Aorta (tissue), 5 donors: ENCODE measurements at regions not wholly inside any gene's neighbourhood (a gene's known extent, or its start where the extent isn't known, plus 50 kb on each side); places are given as distances from the start of the nearest gene placed in this dataset.

Experiments
- ATAC-seq: fragments of 200-7000 bp; cut with Tn5 transposase; one replicate; pipeline ENCODE4 v1.9.1; 2022; ENCODE audit warnings: moderate library complexity; ENCODE audit not compliant: low FRiP score
- DNase-seq, 2 donors: peaks; one replicate each; pipeline ENCODE4 v3.0.0-alpha.2; 2020
- H3K27ac ChIP-seq, 2 donors: one replicate each; pipeline ENCODE4 v1.5.1; 2013; ENCODE audit warnings: low read length in 2 of 2, mild to moderate bottlenecking in 2 of 2, moderate library complexity in 2 of 2, control low read depth in 1 of 2, inconsistent platforms in 1 of 2, low read depth in 1 of 2
- H3K27me3 ChIP-seq, 2 donors: one replicate each; pipeline ENCODE4 v1.6.1; 2013; ENCODE audit warnings: control low read depth in 1 of 2, low read length in 1 of 2, mild to moderate bottlenecking in 1 of 2, moderate library complexity in 1 of 2; ENCODE audit not compliant: insufficient read depth in 2 of 2, control insufficient read depth in 1 of 2
- H3K36me3 ChIP-seq, 2 donors: one replicate each; pipeline ENCODE4 v1.6.1; 2013; ENCODE audit warnings: control low read depth in 1 of 2, low read length in 1 of 2, mild to moderate bottlenecking in 1 of 2; ENCODE audit not compliant: insufficient read depth in 2 of 2, control insufficient read depth in 1 of 2
- H3K4me1 ChIP-seq, 2 donors: one replicate each; pipeline ENCODE4 v1.6.1; 2013; ENCODE audit warnings: low read length in 2 of 2, control low read depth in 1 of 2, mild to moderate bottlenecking in 1 of 2, moderate library complexity in 1 of 2; ENCODE audit not compliant: insufficient read depth in 2 of 2, control insufficient read depth in 1 of 2
- H3K4me3 ChIP-seq, 2 donors: one replicate each; pipeline ENCODE4 v1.5.1; 2013; ENCODE audit warnings: low read length in 2 of 2, control low read depth in 1 of 2, mild to moderate bottlenecking in 1 of 2
- H3K9me3 ChIP-seq: one replicate; pipeline ENCODE4 v1.6.1; 2013; ENCODE audit warnings: mild to moderate bottlenecking, low read length; ENCODE audit not compliant: control insufficient read depth
- WGBS, 2 donors: extraction: QIAGEN DNeasy Blood & Tissue Kit; methylation state at CpG; one replicate each; pipeline ENCODE4 v1.1.7; 2013; 5-methylcytosine and 5-hydroxymethylcytosine counted together
- intact Hi-C, 2 donors: fragments of 100-400 bp; cut with DNase I; formaldehyde crosslinking; loops; one replicate each; pipeline versions ENCODE4 v1.14.2 to v1.15.0; 2022
- donor health status: healthy with polysubstance abuse.
- donor health status: Bipolar disorder and iron deficiency.
- donor health status: DM: no; HTN: no; CAD: no.
- donor health status: DM: no; HTN: no; CAD: no.
- donor health status: DM: yes; HTN: yes; CAD: no.

- H3K36me3 ChIP-seq, result no peaks in the 10 kb centered on the region
- H3K4me3 ChIP-seq, result no peak overlapping the region
- H3K4me1 ChIP-seq, result no peaks in the 10 kb centered on the region
- 67 to 93% methylated on average over 2 of the region's 2 CpGs for WGBS, 2 donors
- DNase-seq, result no peak
- ATAC-seq, result no peak
- intact Hi-C loops, result no loop called here
- H3K27me3 ChIP-seq, result no peaks in the 10 kb centered on the region
- no peak overlapping the region for H3K27ac ChIP-seq
- peaks cover 2% of the 10 kb centered on the region for H3K9me3 ChIP-seq
These were observed 213.5 kb upstream of the MBL2 start for GRCh38 chr10:52986125-52986524.

- no peak overlapping the region for H3K4me3 ChIP-seq
- ATAC-seq (no peak), DNase-seq (no peak)
- H3K4me1 ChIP-seq, result no peaks in the 10 kb centered on the region
- H3K27me3 ChIP-seq, result no peaks in the 10 kb centered on the region
- intact Hi-C loops, result no loop called here
- no peaks in the 10 kb centered on the region for H3K36me3 ChIP-seq
- H3K9me3 ChIP-seq, result peaks cover 2% of the 10 kb centered on the region
- H3K27ac ChIP-seq, result no peak overlapping the region
These were observed 211.6 kb upstream of the MBL2 start for GRCh38 chr10:52984169-52984568.

DNA sequence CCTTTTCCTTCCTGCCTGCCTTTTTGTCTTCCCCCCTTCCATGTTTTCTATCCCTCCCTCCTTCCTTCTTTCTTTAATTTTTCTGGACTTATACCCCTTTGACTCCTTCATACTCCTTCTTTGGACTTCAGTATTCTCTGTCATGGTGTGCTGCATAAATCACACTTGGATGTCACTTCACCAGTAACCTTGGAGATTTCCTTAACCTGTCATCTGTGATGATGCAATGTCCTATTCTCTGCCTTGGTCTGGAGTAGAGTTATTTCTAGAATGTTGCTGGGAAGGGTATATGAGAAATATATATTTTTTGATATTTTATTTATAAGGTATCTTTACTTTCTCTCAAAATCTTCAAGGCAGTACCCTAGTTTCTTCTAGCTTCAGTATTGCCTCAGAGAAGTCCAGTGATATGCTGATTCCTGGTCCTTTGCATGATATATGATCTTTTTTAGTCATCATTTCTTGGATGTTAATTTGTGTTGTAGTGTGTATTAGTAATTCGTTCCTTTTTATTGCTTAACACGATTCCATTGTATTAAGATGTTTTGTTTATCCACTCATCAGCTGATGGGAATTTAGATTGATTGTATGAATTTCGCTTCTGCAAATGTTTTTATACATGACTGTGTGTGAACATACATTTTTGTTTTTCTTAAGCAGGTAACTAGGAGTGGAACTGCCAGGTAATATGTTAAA lies 206.9 kb upstream of the MBL2 start:
- 60 to 80% methylated on average over 3 of the region's 3 CpGs for WGBS, 2 donors
- intact Hi-C loops, result no loop called here
- Histone ChIP-seq H3K36me3 (no peaks in the 10 kb centered on the region), H3K27me3 (no peaks in the 10 kb centered on the region), H3K27ac (no peak overlapping the region), H3K4me1 (no peaks in the 10 kb centered on the region), H3K9me3 (no peaks in the 10 kb centered on the region), H3K4me3 (no peak overlapping the region)
- DNase-seq (no peak), ATAC-seq (no peak)

DNA sequence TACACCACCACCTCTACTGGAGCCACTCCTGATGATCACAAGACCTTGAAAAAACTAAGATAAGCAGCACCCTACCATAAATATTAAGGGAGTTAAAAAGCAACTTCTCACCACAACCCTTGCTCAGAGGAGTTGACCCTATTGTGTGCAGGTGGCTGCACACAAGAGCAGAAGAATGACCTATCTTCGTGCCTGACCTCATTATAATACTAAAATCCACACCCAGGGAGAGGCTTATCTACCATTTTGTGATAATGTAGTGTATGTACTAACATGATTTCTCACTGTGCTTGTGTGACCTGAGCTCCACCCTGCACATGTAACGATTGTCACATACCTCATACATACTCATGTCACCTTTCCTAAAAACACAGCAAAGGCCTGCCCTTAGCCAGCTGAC lies 205.0 kb upstream of the MBL2 start:
- DNase-seq, result no peak
- Histone ChIP-seq H3K4me1 (no peaks in the 10 kb centered on the region), H3K27ac (no peak overlapping the region), H3K4me3 (no peak overlapping the region), H3K9me3 (no peaks in the 10 kb centered on the region), H3K36me3 (no peaks in the 10 kb centered on the region), H3K27me3 (no peaks in the 10 kb centered on the region)
- 57 to 89% methylated on average over 2 of the region's 2 CpGs for WGBS, 2 donors
- no peak for ATAC-seq
- intact Hi-C loops, result no loop called here

DNA sequence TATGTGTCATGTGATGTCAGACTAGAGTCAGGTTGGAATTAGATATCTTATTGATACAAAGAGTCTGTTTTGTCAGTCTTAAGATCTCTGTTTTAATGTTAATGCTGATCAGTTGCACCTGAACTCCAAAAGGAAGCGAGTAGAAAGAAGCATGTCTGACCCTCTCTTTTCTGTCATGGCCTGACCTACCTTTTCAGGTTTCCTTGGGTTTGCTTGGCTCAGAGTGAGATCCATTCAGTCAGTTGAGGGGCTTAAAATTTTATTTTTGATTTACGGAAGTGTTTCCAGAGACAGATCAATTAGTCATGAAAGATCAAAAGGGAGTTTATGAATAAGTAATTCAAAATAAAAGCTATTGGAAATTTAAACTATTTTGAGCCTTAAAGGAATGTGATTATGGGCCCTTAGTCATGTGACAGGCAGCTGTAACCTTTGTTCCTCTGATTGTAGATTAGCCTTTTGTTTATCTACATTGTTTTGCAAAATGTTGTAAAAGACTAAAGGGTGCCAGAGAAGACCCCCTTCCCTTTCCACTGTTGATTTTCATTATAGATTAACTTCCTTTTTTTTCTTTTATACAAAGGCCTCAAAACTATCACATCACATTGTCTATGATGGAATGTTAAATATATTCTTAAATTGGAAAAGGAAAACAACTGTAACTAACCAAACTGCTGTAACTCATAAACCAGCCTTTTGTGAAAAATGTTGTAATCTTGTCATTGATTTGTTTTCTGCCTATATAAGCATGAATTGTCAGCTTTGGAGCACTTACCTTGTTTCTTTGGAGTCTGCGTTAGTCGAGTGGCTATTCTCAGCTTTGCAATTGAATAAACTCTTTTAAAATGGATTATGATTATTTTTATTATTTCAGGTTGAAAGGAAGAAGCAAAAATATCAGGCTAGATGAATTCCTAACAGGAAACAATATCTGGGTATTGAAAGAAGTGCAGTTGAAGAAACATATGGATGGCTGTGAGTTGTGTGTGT lies 195.5 kb upstream of the MBL2 start:
- no peak for DNase-seq
- no peaks in the 10 kb centered on the region for H3K9me3 ChIP-seq
- ATAC-seq, result no peak
- no peaks in the 10 kb centered on the region for H3K4me1 ChIP-seq
- H3K27ac ChIP-seq, result no peak overlapping the region
- H3K27me3 ChIP-seq, result no peaks in the 10 kb centered on the region
- 76 to 79% methylated on average over 4 of the region's 4 CpGs for WGBS, 2 donors
- H3K4me3 ChIP-seq, result no peak overlapping the region
- no peaks in the 10 kb centered on the region for H3K36me3 ChIP-seq
- intact Hi-C loops, result no loop called here

DNA sequence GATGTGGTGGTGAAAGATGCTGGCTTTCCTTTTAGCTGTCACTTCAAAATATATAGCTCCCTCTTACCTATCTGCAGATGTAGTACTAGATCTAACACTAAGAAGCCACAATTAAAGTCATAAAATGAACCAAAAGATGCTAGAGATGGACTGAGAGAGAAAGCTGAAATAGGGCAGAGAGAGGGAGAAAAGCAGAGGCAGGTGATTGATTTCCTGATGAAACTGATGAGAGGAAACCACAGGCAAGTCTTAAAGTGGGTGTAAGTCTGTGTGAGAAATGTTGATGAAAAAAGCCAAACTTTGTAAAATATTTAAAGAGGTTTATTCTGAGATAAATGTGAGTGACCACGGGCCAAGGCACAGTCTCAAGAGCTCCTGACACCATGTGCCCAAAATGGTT lies 194.3 kb upstream of the MBL2 start:
- no peaks in the 10 kb centered on the region for H3K4me1 ChIP-seq
- ATAC-seq (no peak), DNase-seq (no peak)
- intact Hi-C loops, result no loop called here
- WGBS, 2 donors, result 53 to 67% methylated on average over 1 of the region's 1 CpG
- H3K9me3 ChIP-seq, result no peaks in the 10 kb centered on the region
- no peak overlapping the region for H3K27ac ChIP-seq
- H3K36me3 ChIP-seq, result no peaks in the 10 kb centered on the region
- H3K4me3 ChIP-seq, result no peak overlapping the region
- no peaks in the 10 kb centered on the region for H3K27me3 ChIP-seq

DNA sequence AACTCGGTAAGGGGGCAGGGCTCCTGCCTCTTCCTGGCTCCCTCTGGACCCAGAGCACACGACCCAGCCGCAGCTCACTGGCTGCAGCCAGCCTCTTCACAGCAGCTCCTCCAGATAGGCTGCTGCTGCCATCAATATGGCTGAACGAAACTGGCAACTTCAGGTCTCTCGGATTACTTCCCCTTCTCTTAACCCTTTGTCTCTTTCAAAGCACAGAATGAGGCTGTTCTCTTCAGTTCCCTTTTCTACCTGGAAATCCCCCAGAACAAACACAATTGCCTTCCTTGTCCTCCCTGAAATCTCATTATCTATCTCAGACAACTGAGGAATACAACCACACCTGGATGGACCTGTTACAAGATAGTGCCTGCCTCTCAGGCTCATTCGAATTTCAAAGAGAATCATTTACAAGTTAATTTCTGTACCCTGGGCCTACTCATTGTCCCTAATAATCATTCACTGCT lies 193.4 kb upstream of the MBL2 start:
- Histone ChIP-seq H3K9me3 (no peaks in the 10 kb centered on the region), H3K36me3 (no peaks in the 10 kb centered on the region), H3K27ac (no peak overlapping the region), H3K4me1 (no peaks in the 10 kb centered on the region), H3K27me3 (no peaks in the 10 kb centered on the region), H3K4me3 (no peak overlapping the region)
- DNase-seq (no peak), ATAC-seq (no peak)
- intact Hi-C loops, result no loop called here
- WGBS, 2 donors, result 56 to 62% methylated on average over 6 of the region's 6 CpGs

DNA sequence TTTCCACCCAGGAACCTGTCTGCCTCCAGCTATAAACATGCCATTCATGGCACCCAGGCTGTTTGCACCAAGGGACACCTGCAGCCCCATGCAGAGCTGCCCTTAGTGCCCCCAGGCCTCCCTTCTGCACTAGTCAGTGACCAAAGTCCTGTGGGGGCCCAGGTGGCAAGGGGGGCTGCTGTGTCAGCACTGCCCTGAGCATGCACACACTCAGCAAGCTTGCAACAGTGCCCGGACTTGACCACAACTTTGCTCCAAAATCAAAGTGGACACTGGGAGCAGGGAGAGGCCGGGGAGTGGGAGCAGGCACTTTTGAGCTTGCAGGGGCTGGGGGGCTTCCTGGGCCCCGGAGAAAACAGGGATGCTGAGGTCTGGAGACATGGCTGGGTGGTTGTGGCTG lies 192.9 kb upstream of the MBL2 start:
- intact Hi-C loops, result no loop called here
- ATAC-seq, result peak; percentile 16
- WGBS, 2 donors, result 86 to 91% methylated on average over 3 of the region's 3 CpGs

DNA sequence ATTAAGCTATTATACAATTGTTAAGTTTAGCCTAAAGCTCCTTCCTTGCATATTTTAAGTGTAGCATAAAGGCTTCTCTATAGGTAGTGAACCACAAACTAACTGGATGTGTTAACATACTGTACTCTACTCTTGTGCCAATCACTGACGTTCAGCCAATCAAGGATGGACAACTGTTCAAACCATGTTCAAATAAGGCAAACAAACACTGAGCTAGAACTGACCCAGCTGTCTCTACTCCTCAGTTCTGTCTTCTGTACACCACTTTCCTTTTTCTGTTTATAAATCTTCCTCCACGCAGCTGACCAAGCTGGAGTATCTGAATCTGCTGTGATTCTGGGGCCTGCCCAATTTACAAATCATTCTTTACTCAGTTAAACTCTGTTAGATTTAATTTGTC lies 188.7 kb upstream of the MBL2 start:
- Histone ChIP-seq H3K27me3 (no peaks in the 10 kb centered on the region), H3K4me1 (no peaks in the 10 kb centered on the region), H3K36me3 (no peaks in the 10 kb centered on the region), H3K4me3 (no peak overlapping the region), H3K9me3 (no peaks in the 10 kb centered on the region), H3K27ac (no peak overlapping the region)
- intact Hi-C loops, result no loop called here
- ATAC-seq, result no peak
- no peak for DNase-seq
- WGBS, 2 donors, result 40 to 43% methylated on average over 2 of the region's 2 CpGs

More for the DNA sequence above, 192.9 kb upstream of the MBL2 start:
- H3K9me3 ChIP-seq, result no peaks in the 10 kb centered on the region
- H3K36me3 ChIP-seq, result no peaks in the 10 kb centered on the region
- DNase-seq, result no peak
- H3K27ac ChIP-seq, result no peak overlapping the region
- H3K27me3 ChIP-seq, result no peaks in the 10 kb centered on the region
- no peaks in the 10 kb centered on the region for H3K4me1 ChIP-seq
- H3K4me3 ChIP-seq, result no peak overlapping the region
